Liver (tissue), 3 donors: ENCODE measurements at regions not wholly inside any gene's neighbourhood (a gene's known extent, or its start where the extent isn't known, plus 50 kb on each side); places are given as distances from the start of the nearest gene placed in this dataset.

Source experiments
- CTCF ChIP-seq: fragments of 150-350 bp; IDR thresholded peaks from 2 replicates; pipeline ENCODE4 v1.5.1; 2017; ENCODE audit warnings: improper control_type of control experiment, low read depth, low read length; ENCODE audit not compliant: missing input control
- RXRA ChIP-seq, 2 donors: IDR thresholded peaks; 2 replicates each; pipeline ENCODE4 v1.6.1; 2017 to 2018; ENCODE audit warnings: antibody characterized with exemption in 2 of 2, mild to moderate bottlenecking in 1 of 2
- donor health status: healthy.
- donor health status: healthy.

- TF ChIP-seq CTCF: no peak
- no peak for TF ChIP-seq RXRA (IDR thresholded peaks at IDR 0.05)
Observed at GRCh38 chr18:64379662-64380061, 230.8 kb upstream of the LINC00305 start.
